Naive thymus-derived CD4-positive, alpha-beta T cell (primary cell): ENCODE measurements at regions not wholly inside any gene's neighbourhood (a gene's known extent, or its start where the extent isn't known, plus 50 kb on each side); places are given as distances from the start of the nearest gene placed in this dataset.

ENCODE experiments used
- ATAC-seq: fragments of 150-1000 bp; cut with Tn5 transposase; 2 replicates; pipeline ENCODE4 v1.10.0; 2021; ENCODE audit warnings: mild to moderate bottlenecking, moderate library complexity
- CTCF ChIA-PET: fragments of 350-600 bp; sonication (Branson Sonifier 250); formaldehyde crosslinking; loops from one replicate; lab custom pipeline; 2021; ENCODE audit warnings: antibody characterized with exemption; lab: Charles Lee
- POLR2A ChIA-PET: fragments of 350-600 bp; sonication (Branson Sonifier 250); formaldehyde crosslinking; loops from one replicate; lab custom pipeline; 2021; ENCODE audit warnings: antibody characterized with exemption, inconsistent platforms; lab: Charles Lee
- DNase-seq, 9 donors: peaks; one replicate each; pipeline versions ENCODE4 v3.0.0 to v3.0.0-alpha.2; 2020 to 2022; ENCODE audit warnings: mixed read lengths in 1 of 9
- H3K27ac ChIP-seq: one replicate; pipeline ENCODE4 v1.7.0; 2013; ENCODE audit warnings: mild to moderate bottlenecking, low read depth, low read length, moderate library complexity
- H3K27me3 ChIP-seq, 2 donors: one replicate each; pipeline ENCODE4 v1.7.0; 2013; ENCODE audit warnings: low read length in 2 of 2, mild to moderate bottlenecking in 2 of 2, moderate library complexity in 2 of 2; ENCODE audit not compliant: control insufficient read depth in 2 of 2, insufficient read depth in 2 of 2
- H3K36me3 ChIP-seq, 3 experiments: 1 replicate in 2 of 3; 2 replicates in 1 of 3; pipeline ENCODE4 v1.7.0; 2013; ENCODE audit warnings: low read length in 3 of 3, mild to moderate bottlenecking in 3 of 3, moderate library complexity in 1 of 3; ENCODE audit not compliant: insufficient read depth in 3 of 3, control insufficient read depth in 2 of 3
- H3K4me1 ChIP-seq, 2 donors: one replicate each; pipeline ENCODE4 v1.7.0; 2013; ENCODE audit warnings: low read length in 2 of 2, mild to moderate bottlenecking in 2 of 2, moderate library complexity in 1 of 2; ENCODE audit not compliant: control insufficient read depth in 2 of 2, insufficient read depth in 2 of 2
- H3K4me3 ChIP-seq: 2 replicates; pipeline ENCODE4 v1.7.0; 2013; ENCODE audit warnings: mild to moderate bottlenecking, low read length
- H3K9me3 ChIP-seq, 3 experiments: 1 replicate in 2 of 3; 2 replicates in 1 of 3; pipeline ENCODE4 v1.7.0; 2013; ENCODE audit warnings: low read length in 3 of 3; ENCODE audit not compliant: control insufficient read depth in 2 of 3
- H3K27ac Mint-ChIP-seq, 9 donors: one replicate each; pipeline ENCODE4 v1.8.0; 2020 to 2022; ENCODE audit warnings: mixed read lengths in 9 of 9, mild to moderate bottlenecking in 8 of 9, moderate library complexity in 5 of 9, inconsistent platforms in 2 of 9
- H3K27me3 Mint-ChIP-seq, 5 donors: one replicate each; pipeline ENCODE4 v1.8.0; 2021 to 2022; ENCODE audit warnings: mixed read lengths in 5 of 5, mild to moderate bottlenecking in 1 of 5
- H3K36me3 Mint-ChIP-seq, 5 donors: one replicate each; pipeline ENCODE4 v1.8.0; 2020 to 2022; ENCODE audit warnings: mixed read lengths in 5 of 5, mild to moderate bottlenecking in 3 of 5, inconsistent platforms in 1 of 5
- H3K4me1 Mint-ChIP-seq, 7 donors: one replicate each; pipeline ENCODE4 v1.8.0; 2020 to 2022; ENCODE audit warnings: mixed read lengths in 7 of 7, mild to moderate bottlenecking in 3 of 7, inconsistent platforms in 1 of 7
- H3K4me3 Mint-ChIP-seq, 10 donors: one replicate each; pipeline ENCODE4 v1.8.0; 2020 to 2022; ENCODE audit warnings: mild to moderate bottlenecking in 10 of 10, mixed read lengths in 10 of 10, moderate library complexity in 6 of 10, inconsistent platforms in 2 of 10
- H3K9me3 Mint-ChIP-seq, 11 donors: one replicate each; pipeline ENCODE4 v1.8.0; 2020 to 2022; ENCODE audit warnings: mixed read lengths in 11 of 11, mild to moderate bottlenecking in 4 of 11, inconsistent platforms in 1 of 11, moderate library complexity in 1 of 11
- intact Hi-C, 2 donors: fragments of 100-400 bp; cut with micrococcal nuclease; formaldehyde crosslinking; loops; one replicate each; pipeline ENCODE4 v1.15.1; 2023

DNA sequence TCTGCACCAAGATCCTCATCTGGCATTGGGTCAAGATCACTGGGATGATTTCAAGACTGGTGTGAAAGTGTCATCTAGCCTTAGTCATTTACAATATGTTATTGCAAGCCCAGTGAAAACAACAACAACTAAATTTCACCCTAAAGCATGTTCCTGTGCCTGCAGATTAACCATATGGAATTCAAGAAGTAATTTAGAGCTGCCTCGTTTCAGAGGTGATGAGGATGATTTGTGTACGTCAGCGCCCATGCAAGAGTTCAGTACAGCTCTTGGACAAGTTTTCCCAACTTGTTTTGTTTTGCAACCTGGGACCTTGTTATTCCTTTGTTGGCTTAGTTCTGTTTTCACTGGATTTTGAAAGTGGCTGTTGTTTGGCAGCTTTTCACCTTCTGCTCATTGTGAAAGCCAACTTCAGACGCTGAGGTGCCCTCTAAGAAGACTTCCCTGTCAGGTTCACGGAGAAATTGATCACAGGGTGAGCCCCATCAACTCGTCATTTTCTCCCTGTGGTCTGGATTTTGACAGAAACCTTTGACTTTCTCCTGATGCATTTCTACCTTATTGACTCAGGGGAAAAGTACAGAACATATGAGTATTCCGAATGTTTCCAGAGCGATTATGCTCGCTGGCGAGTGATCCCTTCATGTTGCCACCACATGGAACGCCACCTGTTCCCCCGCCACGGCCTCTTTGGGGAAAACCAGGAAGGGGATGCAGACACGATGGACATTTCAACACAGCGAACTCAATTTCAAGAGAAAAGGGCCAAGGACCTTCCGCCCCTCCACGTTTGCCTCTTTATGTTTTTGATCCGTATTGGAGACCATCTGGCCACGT lies 85.6 kb downstream of the FOXL1 start:
- H3K9me3 Mint-ChIP-seq, result peaks cover 0 to 19% (median 4%) of the 10 kb centered on the region in 11 donors
- Histone ChIP-seq H3K4me1 (no peaks in the 10 kb centered on the region), H3K27me3 (no peaks in the 10 kb centered on the region), H3K9me3 (no peaks in the 10 kb centered on the region), H3K27ac (no peak overlapping the region), H3K4me3 (no peak overlapping the region), H3K36me3 (no peaks in the 10 kb centered on the region)
- ChIA-PET CTCF (no interaction called here), POLR2A (no interaction called here)
- H3K4me1 Mint-ChIP-seq, result peaks cover 0 to 36% (median 6%) of the 10 kb centered on the region in 7 donors
- peak overlapping the region in 1 of 9 donors; percentile 86 for H3K27ac Mint-ChIP-seq
- peak overlapping the region in 1 of 10 donors; percentile 80 for H3K4me3 Mint-ChIP-seq
- DNase-seq (no peak), ATAC-seq (no peak)
- intact Hi-C loops, result no loop called here
- H3K27me3 Mint-ChIP-seq, result peaks cover 6 to 43% (median 37%) of the 10 kb centered on the region in 5 donors
- peaks cover 0 to 1% (median 0%) of the 10 kb centered on the region in 5 donors for H3K36me3 Mint-ChIP-seq

GRCh38 chr16:86664522-86665318 lies 86.4 kb downstream of the FOXL1 start:
- CTCF ChIA-PET, result no interaction called here
- no peaks in the 10 kb centered on the region for H3K36me3 ChIP-seq
- Mint-ChIP-seq H3K27ac (peak overlapping the region in 2 of 9 donors; percentile 4 to 86), H3K4me1 (peaks cover 0 to 40% (median 6%) of the 10 kb centered on the region in 7 donors), H3K27me3 (peaks cover 3 to 41% (median 32%) of the 10 kb centered on the region in 5 donors), H3K4me3 (peak overlapping the region in 2 of 10 donors; percentile 29 to 80), H3K9me3 (peaks cover 0 to 14% (median under 1%) of the 10 kb centered on the region in 11 donors), H3K36me3 (peaks cover 0 to 1% (median 0%) of the 10 kb centered on the region in 5 donors)
- POLR2A ChIA-PET, result no interaction called here
- no peaks in the 10 kb centered on the region for H3K27me3 ChIP-seq
- H3K9me3 ChIP-seq, result no peaks in the 10 kb centered on the region
- intact Hi-C loops, result no loop called here
- H3K4me3 ChIP-seq, result no peak overlapping the region
- H3K4me1 ChIP-seq, result no peaks in the 10 kb centered on the region
- DNase-seq, result peak in 1 of 9 donors; percentile 65
- no peak overlapping the region for H3K27ac ChIP-seq
- ATAC-seq, result peak; percentile 66

DNA sequence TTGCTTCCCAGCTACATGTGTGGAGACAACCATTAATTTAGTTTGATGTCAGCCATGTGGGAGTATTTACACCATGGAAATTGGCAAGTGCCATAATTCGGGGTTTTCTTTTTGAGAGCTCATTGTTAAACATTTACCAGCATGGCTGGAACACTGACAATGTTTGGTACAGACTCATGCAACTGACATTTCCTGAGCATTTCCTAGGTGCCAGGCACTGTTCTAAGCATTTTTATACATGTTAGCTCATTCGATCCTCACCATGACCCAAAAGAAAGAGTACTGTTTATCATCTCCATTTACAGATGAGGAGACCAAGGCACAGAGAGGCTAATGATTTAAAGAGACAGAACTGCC lies 86.9 kb downstream of the FOXL1 start:
- Histone ChIP-seq H3K9me3 (no peaks in the 10 kb centered on the region), H3K27me3 (no peaks in the 10 kb centered on the region), H3K4me1 (no peaks in the 10 kb centered on the region), H3K4me3 (no peak overlapping the region), H3K36me3 (no peaks in the 10 kb centered on the region), H3K27ac (no peak overlapping the region)
- ChIA-PET POLR2A (no interaction called here), CTCF (no interaction called here)
- Mint-ChIP-seq H3K36me3 (peaks cover 0 to 1% (median 0%) of the 10 kb centered on the region in 5 donors), H3K9me3 (peaks cover 0 to 10% (median 0%) of the 10 kb centered on the region in 11 donors), H3K27me3 (peaks cover 3 to 43% (median 29%) of the 10 kb centered on the region in 5 donors), H3K4me1 (peaks cover 0 to 40% (median 7%) of the 10 kb centered on the region in 7 donors), H3K27ac (peak overlapping the region in 1 of 9 donors; percentile 86), H3K4me3 (peak overlapping the region in 1 of 10 donors; percentile 80)
- no peak for DNase-seq
- ATAC-seq, result no peak
- intact Hi-C loops, result no loop called here

GRCh38 chr16:86665929-86666328 lies 87.6 kb downstream of the FOXL1 start:
- Mint-ChIP-seq H3K36me3 (peaks cover 0 to 1% (median 0%) of the 10 kb centered on the region in 5 donors), H3K27ac (no peak overlapping the region), H3K4me1 (peaks cover 0 to 40% (median 7%) of the 10 kb centered on the region in 7 donors), H3K4me3 (no peak overlapping the region), H3K9me3 (peaks cover 0 to 10% (median 0%) of the 10 kb centered on the region in 11 donors), H3K27me3 (peaks cover 2 to 39% (median 25%) of the 10 kb centered on the region in 5 donors)
- Histone ChIP-seq H3K4me1 (no peaks in the 10 kb centered on the region), H3K27me3 (no peaks in the 10 kb centered on the region), H3K27ac (no peak overlapping the region), H3K36me3 (no peaks in the 10 kb centered on the region), H3K9me3 (no peaks in the 10 kb centered on the region), H3K4me3 (no peak overlapping the region)
- intact Hi-C loops, result no loop called here
- DNase-seq (no peak), ATAC-seq (no peak)
- POLR2A ChIA-PET, result no interaction called here
- CTCF ChIA-PET, result no interaction called here

- Mint-ChIP-seq H3K4me3 (no peak overlapping the region), H3K27me3 (peaks cover 0 to 36% (median 21%) of the 10 kb centered on the region in 5 donors), H3K27ac (no peak overlapping the region), H3K9me3 (peaks cover 0 to 11% (median 0%) of the 10 kb centered on the region in 11 donors), H3K36me3 (no peaks in the 10 kb centered on the region), H3K4me1 (peaks cover 0 to 40% (median 7%) of the 10 kb centered on the region in 7 donors)
- H3K27ac ChIP-seq, result no peak overlapping the region
- no peak for DNase-seq
- no peaks in the 10 kb centered on the region for H3K9me3 ChIP-seq
- no peaks in the 10 kb centered on the region for H3K36me3 ChIP-seq
- no peak overlapping the region for H3K4me3 ChIP-seq
- intact Hi-C loops, result no loop called here
- POLR2A ChIA-PET, result no interaction called here
- no peak for ATAC-seq
- no peaks in the 10 kb centered on the region for H3K4me1 ChIP-seq
- no peaks in the 10 kb centered on the region for H3K27me3 ChIP-seq
- CTCF ChIA-PET, result no interaction called here
These were observed 88.7 kb downstream of the FOXL1 start for GRCh38 chr16:86667035-86667434.

DNA sequence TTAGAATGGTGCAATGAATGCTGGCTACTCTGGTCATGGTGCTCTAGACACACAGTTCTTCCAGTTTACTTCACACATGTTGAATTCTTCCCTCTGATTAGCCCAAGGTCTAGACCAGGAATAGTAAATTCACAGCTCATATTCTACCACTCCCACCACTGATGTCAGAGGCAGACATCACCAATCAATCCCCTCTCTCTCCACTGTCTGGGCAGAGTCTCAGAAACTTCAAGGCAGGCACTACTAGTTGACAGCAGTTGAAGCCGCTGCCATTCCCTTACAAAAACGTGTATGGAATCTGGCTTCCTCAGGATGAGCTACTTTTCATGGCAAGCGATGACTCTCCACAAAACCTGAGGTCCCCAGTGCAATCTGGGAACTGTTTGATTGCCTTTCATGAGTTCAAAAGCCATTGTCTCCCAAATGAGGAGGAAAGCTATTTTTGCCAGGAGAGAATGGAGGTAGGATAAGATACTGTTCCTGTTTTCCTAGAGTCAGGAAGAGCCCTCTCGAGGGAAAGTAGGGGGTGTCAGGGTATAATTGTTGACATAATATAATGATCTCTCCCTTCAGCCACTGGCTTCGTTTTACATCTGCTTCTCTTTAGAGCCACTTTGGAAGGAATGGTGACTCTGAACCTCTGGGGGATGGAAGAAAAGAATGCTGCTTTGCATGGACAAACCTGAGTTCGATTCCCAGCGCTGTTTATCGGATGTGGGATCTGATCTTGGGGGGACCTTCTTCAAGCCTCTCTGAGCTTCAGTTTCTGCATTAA lies 90.0 kb downstream of the FOXL1 start:
- Mint-ChIP-seq H3K36me3 (no peaks in the 10 kb centered on the region), H3K27me3 (peaks cover 0 to 31% (median 21%) of the 10 kb centered on the region in 5 donors), H3K4me3 (no peak overlapping the region), H3K4me1 (peaks cover 0 to 39% (median 7%) of the 10 kb centered on the region in 7 donors), H3K9me3 (peaks cover 0 to 11% (median 0%) of the 10 kb centered on the region in 11 donors), H3K27ac (no peak overlapping the region)
- Histone ChIP-seq H3K27me3 (no peaks in the 10 kb centered on the region), H3K4me1 (no peaks in the 10 kb centered on the region), H3K4me3 (no peak overlapping the region), H3K27ac (no peak overlapping the region), H3K9me3 (no peaks in the 10 kb centered on the region), H3K36me3 (no peaks in the 10 kb centered on the region)
- intact Hi-C loops, result no loop called here
- ATAC-seq, result no peak
- no peak for DNase-seq
- CTCF ChIA-PET, result no interaction called here
- POLR2A ChIA-PET, result no interaction called here
